Activated naive CD8-positive, alpha-beta T cell treated with anti-CD3 and anti-CD28 coated beads, Interleukin-2, amount 50 U/mL, for 16 hours (primary cell): ENCODE measurements at regions not wholly inside any gene's neighbourhood (a gene's known extent, or its start where the extent isn't known, plus 50 kb on each side); places are given as distances from the start of the nearest gene placed in this dataset.

Experiments
- DNase-seq: peaks from one replicate; pipeline ENCODE4 v3.0.0-alpha.2; 2020; ENCODE audit warnings: low read depth, low spot score

DNA sequence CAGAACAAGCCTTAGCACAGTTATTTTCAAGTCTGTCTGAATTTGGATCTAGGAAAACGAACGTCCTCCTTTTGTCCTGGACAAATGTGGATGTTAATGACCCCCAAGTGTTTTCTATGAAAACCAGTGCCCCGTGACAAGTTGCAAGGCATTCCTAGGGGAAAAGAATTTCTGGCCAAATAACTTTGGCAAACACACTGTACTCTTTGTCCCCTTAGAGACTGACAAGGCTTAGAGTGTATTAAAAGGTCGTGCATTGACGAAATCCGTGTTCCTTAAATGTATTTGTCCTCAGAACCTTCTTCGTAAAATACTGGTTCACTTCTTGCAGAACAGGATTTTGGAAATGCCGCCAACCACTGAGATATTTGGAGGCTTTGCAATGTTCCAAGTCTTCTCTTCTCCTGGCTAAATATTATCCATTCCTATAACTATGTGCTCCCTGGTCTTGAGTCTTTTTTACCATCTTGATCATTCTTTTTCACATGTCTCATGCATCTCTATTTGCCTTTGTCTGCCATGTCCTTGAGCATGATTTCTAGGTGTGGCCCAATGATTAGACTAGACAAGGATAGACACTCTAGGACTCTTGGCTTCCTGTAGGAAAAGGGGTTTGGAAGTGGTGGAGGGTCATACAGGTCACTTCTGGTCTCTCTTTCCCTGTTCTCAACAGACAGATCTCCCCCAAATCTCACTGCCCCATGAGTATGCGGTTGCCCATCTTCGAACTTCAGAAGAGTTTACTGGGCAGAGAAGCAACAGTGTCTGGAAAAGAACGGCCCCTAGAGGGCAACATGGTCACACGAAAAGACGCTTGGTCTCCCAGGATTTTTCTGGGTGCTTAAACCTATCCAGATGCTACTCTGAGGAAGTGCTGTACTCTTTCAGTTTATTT is 117.5 kb downstream of the EDEM1 start:
- no peak for DNase-seq

DNA sequence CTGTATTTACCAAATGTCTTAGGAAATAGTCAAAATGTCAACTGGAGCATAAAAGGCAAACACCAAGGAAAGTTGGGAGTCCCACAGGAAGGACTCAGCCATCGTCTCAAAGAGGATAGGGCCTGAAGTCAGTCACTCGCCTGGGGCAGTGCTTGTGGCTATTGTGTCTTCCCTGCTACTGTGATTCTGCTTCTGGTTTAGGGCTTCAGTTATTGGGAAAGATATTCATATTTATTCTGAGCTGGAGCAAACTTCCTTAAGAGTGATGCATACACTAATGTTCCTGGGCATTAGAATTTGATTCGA is 118.1 kb downstream of the EDEM1 start:
- DNase-seq = no peak

DNA sequence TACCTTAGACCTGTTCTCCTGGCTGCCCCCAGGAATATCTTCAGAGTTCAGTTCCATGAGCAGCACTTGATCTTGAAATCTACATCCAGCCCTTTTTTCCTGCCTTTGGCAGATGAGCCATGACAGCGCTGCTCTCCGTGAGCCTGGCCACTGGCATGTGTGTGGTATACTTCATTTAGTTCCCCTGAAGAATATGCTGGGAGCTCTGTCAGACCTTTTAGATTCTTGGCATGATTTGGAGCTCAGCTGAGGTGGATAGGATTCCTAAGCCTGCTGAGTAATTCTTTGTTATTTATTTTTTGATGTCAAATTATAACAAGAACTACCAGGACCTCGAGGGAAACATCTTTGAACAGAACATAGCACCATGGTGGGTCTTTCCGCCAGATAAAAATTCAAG is 121.7 kb downstream of the EDEM1 start:
- DNase-seq = no peak

DNA sequence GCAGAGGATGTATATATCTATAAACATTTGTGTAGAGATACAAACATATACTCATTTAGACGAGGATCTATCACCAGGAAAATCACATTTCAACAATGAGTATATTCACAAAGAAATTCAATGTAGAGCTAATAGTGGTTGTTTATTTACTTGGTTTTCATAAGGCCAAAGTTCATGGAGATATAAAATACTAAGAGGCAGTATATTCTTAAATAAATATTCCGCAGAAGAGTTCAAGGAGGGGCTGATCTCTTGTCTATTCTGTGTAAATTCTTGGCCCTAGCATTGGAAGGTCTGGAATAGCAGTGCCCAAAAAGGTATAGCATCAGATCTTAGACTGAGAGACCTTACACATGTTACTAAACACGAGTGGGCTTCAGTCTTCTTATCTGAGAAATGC is 122.1 kb downstream of the EDEM1 start:
- no peak for DNase-seq

DNA sequence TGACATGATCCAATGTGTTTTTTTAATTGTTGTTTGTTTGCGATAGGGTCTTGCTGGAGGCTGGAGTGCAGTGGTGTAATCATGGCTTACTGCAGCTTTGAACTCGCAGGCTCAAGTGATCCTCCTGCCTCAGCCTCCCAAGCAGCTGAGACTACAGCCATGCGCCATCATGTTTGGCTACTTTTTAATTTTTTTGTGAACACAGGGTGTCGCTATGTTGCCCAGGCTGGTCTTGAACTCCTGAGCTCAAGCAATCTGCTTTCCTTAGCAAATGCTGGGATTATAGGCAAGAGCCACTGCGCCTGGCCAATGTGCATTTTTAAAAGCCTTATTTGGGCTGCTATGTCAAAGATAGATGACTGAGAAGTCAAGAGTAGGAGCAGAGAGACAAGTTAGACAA is 123.0 kb downstream of the EDEM1 start:
- no peak for DNase-seq

DNA sequence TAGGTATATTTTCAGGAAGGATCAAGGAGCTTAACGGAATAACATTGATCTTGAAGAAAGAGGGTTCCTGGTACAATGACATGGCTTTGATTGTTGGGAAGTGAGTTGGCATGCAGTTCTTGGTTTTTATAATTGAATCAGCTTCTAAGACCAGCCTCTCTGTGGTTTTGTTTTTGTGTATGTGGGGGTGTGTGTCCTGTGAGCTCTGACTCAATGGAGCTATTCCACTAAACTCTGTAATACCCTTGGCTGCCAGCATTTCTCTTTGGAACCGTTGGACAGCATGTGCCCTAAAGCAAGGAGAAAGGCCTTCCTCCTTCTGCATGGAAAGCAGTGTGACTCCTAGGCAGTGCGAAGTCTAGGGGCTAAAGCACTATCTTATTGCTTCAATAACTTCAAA is 124.8 kb downstream of the EDEM1 start:
- DNase-seq = no peak

DNA sequence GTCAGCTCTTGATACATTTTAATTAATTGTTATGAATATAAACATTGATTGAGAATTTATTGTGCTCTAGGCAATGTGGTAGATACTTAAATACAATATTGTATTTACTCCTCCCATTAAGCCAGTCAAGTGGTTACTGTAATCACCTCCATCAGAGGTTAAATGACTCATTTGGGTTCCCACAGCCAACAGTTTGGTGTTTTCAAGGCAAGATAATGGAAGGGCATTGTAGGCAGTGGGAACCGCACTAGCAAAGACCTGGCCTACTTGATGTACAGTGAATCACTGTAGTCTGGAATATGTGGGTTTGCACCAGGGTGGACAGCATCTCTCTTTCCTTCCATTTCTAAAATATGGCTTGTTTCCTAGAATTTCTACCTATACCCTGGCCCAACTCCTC is 127.4 kb downstream of the EDEM1 start:
- no peak for DNase-seq

DNA sequence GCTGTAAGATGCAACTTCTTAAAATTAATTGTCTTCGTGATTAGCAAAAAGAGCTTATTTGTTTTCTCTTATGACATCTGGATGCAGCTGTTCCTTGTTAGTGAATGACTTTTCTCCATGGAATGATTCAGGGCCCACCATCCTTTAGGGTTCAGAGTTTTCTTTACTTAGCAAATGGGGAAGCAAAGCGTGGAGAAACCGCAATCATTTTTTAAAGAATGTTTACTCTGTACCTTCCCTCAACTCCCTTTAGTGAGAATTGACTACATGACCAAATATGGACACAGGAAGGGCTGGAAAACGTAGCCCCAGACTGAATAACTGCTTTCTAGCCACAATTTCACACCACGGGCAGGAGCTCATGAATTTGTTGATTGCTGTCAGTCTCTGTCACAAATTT is 130.1 kb downstream of the EDEM1 start:
- no peak for DNase-seq

DNA sequence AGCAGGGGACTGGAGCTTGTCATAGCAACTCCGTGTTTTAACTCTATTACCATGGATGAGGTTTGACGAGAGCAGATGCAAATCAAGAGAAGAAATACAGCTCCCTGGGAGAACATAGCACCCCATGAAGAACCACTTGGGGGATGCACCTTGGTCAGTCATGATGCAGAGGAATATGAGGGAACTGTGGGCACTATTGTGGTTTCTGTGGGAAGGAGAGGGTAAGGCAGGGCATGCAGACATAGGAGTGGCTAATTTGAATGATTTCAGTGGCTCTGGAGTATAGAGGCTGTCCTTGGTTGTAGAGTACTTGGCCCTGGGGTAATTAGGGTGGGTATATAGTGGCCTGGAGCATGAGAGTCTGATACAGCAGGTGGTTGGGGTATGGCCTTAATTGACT is 131.9 kb downstream of the EDEM1 start:
- DNase-seq = no peak

DNA sequence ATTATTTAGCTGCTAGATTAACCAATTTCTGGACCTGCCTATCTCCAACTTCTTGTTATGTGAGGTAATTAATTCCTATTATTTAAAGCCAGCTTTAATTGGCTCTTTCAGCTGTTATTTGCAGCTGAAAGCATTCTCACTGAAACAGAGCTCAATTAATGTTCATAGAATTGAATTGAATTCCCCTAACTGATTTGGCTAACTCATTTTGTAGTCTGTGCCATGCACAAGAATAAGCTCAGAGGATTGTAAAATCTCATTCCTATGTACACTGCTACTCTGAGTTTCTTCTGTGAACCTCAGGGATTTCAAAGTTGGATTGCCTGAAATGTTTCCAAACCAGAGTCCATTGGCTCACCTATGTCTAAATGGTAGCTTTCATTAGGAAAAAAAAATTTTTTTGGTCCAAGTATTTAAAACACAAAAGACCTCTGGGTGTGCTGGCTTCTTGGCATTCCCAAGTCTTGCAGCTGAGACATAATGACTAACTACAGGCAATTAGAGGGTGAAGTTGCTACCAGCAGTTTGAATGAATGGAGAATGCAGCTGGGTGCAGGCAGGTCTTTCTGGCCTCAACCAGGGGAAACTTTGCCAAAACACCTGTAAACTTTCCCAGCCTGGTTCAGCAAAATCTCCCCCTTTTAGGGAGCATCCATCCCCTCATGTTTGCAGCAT is 134.3 kb downstream of the EDEM1 start:
- DNase-seq = no peak

DNA sequence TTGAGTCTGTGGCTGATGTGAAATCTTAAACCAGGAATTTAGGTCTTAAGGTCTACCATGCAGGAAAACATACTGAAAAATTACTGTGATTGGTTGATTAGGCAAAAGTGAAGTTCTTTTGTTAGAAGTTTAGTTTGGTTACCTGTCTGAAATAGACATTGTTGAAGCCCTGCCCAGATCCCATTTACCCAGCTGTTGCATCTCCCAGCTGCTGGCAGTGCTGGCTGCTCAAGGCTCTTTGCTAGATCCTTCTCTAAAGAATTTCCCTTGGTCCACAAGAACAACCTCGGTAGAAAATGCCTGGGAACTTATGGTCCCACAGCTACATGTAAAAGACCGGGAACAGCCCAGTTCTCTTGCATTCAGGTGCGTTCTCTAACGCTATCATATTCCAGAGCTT is 137.3 kb downstream of the EDEM1 start:
- no peak for DNase-seq

DNA sequence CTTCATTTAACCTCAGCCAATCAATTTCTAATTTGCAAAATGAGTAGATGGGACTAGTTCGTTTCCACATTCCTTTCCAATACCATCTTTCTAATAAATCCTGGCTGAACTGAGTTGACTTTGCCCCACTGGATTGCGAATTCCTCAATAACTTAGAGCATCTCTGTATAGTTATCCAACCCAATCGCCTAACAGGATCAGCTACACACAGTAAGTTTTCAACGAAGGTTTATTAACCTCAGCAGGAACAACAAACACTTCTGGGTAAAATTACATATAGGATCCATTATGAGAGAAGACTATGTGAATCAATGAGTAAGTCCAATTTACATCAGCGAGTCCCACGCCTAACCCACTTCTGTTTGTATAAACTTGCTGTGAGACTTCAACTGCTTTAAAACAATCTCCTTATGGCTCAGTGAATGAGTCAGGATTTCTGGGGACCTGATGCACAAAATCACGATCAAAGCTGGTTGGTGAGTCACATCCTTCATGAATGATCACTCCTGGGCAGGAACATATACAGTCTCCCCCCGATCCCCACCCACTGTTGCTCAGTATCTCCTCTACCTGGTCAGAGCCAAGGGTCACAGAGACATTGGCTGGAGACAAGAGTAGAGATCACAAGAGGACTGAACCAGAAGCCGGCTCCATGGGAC is 142.8 kb downstream of the EDEM1 start:
- no peak for DNase-seq

DNA sequence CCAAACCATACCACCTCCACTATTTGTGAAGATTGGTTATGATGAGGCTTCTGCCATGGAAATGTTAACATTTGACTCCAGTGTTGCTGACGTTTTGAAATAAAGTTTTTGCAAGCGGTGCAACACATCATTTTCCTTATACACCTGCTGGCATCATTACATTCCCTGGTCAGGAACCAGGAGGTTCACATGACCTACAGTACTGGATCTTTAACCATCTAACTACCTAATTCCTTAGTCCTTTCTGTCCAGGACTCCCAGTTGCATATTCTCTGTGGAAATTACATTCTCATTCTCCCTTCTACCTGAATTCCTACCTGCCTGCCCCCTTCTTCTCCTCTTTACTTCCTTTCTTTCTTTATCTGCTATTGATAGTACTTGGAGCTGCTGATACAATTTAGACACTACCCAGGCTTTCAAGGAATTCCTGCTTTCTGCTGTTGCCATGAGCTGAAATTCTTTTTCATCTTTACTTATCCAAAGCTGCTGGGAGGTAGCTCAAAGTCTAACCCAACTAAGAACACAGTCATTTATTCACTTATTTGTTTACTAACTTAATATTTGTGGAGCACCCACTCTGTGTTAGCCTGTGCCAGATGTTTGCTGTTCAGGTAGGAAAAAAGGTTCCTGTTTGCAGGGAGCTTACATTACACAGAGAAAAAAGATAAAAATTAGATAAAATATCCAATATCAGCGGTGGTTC is 144.2 kb downstream of the EDEM1 start:
- DNase-seq = no peak

DNA sequence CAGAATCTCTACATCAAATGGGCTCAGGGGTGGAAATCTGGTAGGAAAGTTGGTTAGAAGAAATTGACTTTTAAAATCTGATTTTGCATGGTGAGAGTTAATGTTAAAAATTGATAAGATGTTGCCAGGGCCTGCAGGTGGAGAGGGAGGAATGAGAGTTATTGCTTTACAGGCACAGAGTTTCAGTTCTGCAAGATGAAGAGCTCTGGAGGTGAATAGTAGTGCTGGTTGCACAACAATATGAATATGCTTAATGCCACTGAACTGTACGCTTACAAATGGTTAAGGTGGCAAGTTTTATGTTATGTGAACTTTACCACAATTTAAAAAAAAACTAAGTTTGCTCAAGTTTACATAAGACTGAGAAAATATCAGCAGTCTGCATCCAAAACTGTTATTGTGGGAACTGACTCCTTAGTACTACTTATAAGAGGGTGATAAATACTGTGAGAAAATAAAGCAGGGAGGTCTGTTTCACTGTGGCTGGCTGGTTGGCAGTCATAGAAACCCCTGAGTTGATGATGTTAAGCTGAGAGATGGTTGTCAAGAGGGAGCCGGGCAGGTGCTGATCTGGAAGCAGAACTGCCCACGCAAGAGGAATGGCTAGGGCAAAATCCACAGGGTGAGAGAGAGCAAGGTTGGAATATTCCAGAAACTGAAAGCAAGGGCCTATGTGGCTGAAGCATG is 144.9 kb downstream of the EDEM1 start:
- DNase-seq = no peak

DNA sequence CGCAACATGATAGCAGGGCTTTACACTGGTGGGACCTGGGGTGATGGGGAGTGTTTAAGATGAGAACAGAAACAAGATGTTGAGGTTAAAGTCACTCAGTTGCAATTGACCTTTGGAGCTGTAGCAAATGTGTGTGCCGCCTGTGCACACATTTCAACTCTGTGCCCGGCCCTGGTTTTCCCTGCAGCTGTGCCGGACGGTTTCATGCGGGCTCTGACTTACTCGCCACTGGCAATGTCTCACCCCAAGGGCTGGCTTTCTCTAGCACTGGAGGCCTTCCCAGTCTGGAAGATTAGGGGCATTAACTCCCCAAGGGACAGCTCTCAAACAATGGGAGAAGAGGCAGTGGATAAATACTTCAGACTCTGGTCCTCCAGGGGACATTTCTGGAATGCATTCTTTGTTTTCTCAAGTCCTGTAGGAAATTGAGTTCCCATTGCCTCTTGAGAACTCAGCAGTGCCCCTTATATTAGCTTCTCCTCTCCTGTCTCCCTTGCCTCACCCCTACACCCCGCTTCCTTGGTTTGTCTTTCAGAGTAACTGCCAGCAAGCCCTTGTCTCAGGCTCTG is 152.5 kb downstream of the EDEM1 start:
- no peak for DNase-seq

DNA sequence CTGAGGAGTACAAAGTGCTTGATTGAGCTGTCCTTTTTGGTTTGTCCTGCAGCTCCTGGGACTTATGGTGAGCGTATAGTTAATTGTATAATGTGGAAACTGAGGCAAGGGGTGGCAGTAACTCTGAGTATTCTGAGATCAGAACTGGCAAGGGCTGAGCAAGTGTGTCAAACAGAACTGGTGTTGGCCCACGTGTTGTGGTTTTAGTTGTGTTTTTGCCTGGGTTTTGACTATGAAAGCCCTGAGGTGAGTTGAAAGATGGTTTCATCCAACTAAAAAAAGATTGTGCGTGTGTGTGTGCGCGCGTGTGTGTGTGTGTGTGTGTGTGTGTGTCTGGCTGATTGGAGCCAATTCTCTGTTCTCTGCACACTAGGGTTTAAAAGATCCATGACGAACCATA is 154.1 kb downstream of the EDEM1 start:
- no peak for DNase-seq

DNA sequence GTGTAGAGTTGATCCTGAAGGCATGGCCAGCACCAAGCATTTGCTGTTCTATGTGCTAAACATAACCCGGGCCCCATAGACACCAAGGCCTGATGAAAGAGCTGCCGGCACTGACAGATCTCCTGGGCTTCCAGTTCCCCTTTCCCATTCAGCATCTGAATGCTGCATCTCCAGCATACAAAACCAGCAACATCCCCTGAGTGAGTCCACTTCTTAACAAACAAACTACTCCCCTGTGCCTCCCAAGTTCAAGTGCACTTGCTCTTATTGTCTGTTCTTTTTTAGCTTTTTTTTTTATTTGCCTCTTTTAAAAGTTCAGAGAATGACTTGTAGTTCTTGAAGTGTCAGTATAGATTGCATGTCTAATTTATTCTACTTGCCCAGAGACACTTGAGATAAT is 156.0 kb downstream of the EDEM1 start:
- no peak for DNase-seq

DNA sequence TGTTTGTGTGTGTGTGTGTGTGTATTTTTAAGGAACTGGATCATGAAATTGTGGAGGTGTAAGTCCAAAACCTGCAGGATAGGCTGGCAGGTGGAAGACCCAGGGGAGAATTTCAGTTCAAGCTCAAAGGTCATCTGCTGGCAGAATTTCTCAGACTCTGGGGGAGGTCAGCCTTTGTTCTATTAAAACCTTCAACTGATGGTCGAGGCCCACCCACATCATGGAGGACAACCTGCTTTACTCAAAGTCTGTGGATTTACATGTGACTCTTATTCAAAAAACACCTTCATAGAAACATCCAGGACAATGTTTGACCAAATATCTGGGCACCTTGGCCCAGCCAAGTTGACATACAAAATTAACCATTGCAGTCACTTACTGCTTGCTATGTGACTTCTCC is 157.2 kb downstream of the EDEM1 start:
- no peak for DNase-seq

DNA sequence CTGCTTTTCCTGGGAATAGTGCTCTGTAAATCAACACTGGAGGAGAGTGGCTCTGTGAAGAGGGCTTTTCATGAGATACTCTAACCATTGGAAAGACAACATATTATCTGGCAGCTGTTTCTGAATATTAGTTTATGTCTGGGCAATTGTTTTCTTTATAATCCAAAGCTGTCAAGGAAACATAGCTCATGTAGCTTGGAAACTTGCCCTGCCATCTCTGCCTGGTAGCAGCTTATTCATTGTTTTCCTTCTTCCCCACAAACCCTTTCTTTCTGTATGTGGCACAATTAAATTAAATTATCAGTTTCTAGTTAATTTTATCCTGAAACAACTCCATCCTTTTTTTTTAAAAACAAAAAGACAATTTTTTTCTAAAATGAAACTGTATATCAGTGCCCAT is 160.0 kb downstream of the EDEM1 start:
- DNase-seq = no peak

DNA sequence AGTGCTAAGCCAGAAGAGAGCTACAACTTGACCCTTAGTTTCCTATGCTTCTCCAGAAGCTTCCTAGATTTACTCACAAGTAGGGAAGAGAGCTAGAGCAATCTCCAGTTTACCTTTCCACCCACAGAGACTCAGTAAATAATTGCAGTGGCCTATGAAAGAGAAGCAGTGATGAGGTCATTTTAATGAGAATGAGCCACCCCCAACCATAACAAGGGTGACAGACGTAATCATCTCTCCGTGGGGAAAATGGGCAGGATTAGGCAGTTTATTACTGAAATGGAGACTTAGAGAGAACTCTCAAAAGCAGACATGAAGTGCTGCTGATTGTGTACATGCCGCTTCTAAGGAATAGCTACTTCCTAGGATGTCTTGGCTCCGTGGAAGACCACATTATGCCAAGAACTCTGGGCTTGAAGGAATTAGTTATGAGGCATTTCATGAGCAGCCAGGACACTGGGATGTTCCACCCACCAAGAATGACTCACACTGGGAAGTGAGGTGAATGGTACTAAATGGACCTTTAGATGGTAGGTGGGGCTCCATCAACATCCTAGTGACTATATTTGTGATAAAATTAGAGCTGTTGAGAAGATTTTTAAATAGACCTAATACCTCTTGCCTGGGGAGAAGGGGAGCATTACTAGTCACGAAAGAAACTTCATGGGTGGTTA is 160.9 kb downstream of the EDEM1 start:
- DNase-seq = no peak

DNA sequence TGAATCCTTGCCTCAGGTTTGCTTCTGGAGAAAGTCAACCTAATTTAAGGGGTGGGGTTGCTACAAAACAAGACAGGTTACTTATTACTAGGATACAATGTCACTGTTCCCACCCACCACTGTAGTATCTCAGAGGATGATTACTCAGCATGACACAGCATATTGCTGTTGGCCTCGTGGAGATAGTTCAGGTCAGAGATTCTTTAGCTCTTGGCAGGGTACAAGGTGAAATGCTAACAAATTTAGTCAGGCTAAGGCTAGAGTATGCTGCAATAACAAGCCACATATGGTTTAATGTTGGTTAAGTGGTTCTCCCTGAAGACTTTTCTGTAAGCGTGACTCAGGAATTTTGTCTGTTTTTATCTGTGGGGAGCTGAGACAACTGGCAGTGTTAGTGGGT is 161.8 kb downstream of the EDEM1 start:
- DNase-seq = no peak
